Calu3 (cell line): ENCODE measurements at regions not wholly inside any gene's neighbourhood (a gene's known extent, or its start where the extent isn't known, plus 50 kb on each side); places are given as distances from the start of the nearest gene placed in this dataset.

Experiments used
- BruUV-seq: library from RNA; stranded (reverse); fragments of 400-500 nt; replicated peaks from 2 replicates; lab custom pipeline; 2021; lab: Mats Ljungman, UMichigan
- CTCF ChIA-PET: fragments of 300-600 bp; sonication (Branson Sonifier 250); formaldehyde crosslinking; loops from one replicate; lab custom pipeline; 2022; ENCODE audit warnings: antibody characterized with exemption; lab: Charles Lee
- DNase-seq: peaks from one replicate; pipeline ENCODE4 v3.0.0; 2022
- H3K27ac Mint-ChIP-seq: one replicate; pipeline ENCODE4 v1.8.0; 2022; ENCODE audit warnings: mixed read lengths; ENCODE audit not compliant: unreplicated experiment
- H3K27me3 Mint-ChIP-seq: one replicate; pipeline ENCODE4 v1.8.0; 2022; ENCODE audit warnings: mixed read lengths; ENCODE audit not compliant: unreplicated experiment
- H3K36me3 Mint-ChIP-seq: one replicate; pipeline ENCODE4 v1.8.0; 2022; ENCODE audit warnings: mild to moderate bottlenecking, moderate library complexity, mixed read lengths; ENCODE audit not compliant: insufficient read depth, unreplicated experiment
- H3K4me1 Mint-ChIP-seq: one replicate; pipeline ENCODE4 v1.8.0; 2022; ENCODE audit warnings: mild to moderate bottlenecking, low read depth, mixed read lengths; ENCODE audit not compliant: unreplicated experiment
- H3K4me3 Mint-ChIP-seq: one replicate; pipeline ENCODE4 v1.8.0; 2022; ENCODE audit warnings: mild to moderate bottlenecking, low read depth, moderate library complexity, mixed read lengths; ENCODE audit not compliant: unreplicated experiment
- H3K9me3 Mint-ChIP-seq: one replicate; pipeline ENCODE4 v1.8.0; 2022; ENCODE audit warnings: low read depth, mixed read lengths; ENCODE audit not compliant: unreplicated experiment
- intact Hi-C: fragments of 100-400 bp; cut with micrococcal nuclease; formaldehyde crosslinking; loops from one replicate; pipeline ENCODE4 v1.10.0; 2022; ENCODE audit not compliant: unreplicated experiment
- TF ChIP-seq, protein P1 (sequence below): fragments of 200-600 bp; IDR thresholded peaks from one replicate; pipeline ENCODE4 v1.8.0; 2022; ENCODE audit warnings: antibody characterized with exemption; ENCODE audit not compliant: unreplicated experiment

DNA sequence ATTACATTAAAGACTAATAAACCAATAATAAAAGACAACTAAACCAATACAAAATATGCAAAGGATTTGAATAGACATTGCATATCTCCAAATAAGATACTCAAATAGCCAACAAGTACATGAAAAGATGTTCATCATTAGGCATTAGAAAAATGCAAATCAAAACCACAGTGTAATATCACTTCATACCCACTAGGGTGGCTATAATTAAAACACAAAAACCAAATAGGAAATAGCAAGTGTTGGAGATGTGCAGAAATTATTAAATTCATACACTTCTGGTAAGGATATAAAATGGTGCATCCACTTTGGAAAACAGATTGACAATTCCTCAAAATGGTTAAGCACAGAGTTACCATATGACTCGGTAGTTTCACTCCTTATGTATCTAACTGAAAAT is 860.8 kb upstream of the DIAPH2 start:
- Mint-ChIP-seq H3K4me3 (no peak overlapping the region), H3K4me1 (no peaks in the 10 kb centered on the region), H3K27ac (no peak overlapping the region), H3K27me3 (no peaks in the 10 kb centered on the region), H3K36me3 (no peaks in the 10 kb centered on the region), H3K9me3 (no peaks in the 10 kb centered on the region)
- TF ChIP-seq, protein P1, sequence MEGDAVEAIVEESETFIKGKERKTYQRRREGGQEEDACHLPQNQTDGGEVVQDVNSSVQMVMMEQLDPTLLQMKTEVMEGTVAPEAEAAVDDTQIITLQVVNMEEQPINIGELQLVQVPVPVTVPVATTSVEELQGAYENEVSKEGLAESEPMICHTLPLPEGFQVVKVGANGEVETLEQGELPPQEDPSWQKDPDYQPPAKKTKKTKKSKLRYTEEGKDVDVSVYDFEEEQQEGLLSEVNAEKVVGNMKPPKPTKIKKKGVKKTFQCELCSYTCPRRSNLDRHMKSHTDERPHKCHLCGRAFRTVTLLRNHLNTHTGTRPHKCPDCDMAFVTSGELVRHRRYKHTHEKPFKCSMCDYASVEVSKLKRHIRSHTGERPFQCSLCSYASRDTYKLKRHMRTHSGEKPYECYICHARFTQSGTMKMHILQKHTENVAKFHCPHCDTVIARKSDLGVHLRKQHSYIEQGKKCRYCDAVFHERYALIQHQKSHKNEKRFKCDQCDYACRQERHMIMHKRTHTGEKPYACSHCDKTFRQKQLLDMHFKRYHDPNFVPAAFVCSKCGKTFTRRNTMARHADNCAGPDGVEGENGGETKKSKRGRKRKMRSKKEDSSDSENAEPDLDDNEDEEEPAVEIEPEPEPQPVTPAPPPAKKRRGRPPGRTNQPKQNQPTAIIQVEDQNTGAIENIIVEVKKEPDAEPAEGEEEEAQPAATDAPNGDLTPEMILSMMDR: no peak
- no peak for DNase-seq
- no TSS peak for BruUV-seq
- intact Hi-C loops: no loop called here
- CTCF ChIA-PET: no interaction called here

DNA sequence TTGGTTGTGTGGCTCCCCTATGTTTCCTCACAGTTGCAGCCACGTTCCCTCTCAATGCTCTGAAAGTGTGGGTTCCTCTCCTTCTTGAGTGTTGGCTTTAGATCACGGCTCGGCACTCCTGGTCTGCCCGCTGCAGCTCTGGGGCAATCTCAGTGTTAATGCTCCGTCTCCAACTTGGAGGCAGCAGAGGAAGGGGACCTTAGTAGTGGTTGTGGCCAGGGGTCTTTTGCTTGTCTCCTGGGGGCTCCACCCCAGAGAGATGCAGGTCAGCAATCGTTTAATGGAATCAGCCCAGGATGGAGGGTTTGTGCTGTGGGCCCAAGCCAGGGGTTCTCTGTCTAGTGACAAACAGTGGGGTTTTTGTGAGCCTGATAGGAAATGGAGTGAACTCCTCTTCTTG is 849.4 kb upstream of the DIAPH2 start:
- Mint-ChIP-seq H3K27me3 (no peaks in the 10 kb centered on the region), H3K4me3 (no peak overlapping the region), H3K27ac (no peak overlapping the region), H3K36me3 (no peaks in the 10 kb centered on the region), H3K4me1 (no peaks in the 10 kb centered on the region), H3K9me3 (peaks cover 3% of the 10 kb centered on the region)
- CTCF ChIA-PET: no interaction called here
- TF ChIP-seq, protein P1: no peak
- no peak for DNase-seq
- intact Hi-C loops: no loop called here
- BruUV-seq: no TSS peak

GRCh38 chrX:95836517-95836916 is 848.1 kb upstream of the DIAPH2 start:
- Mint-ChIP-seq H3K4me3 (no peak overlapping the region), H3K27ac (no peak overlapping the region), H3K9me3 (peaks cover 3% of the 10 kb centered on the region), H3K4me1 (no peaks in the 10 kb centered on the region), H3K36me3 (no peaks in the 10 kb centered on the region), H3K27me3 (no peaks in the 10 kb centered on the region)
- no TSS peak for BruUV-seq
- CTCF ChIA-PET: no interaction called here
- DNase-seq: no peak
- TF ChIP-seq, protein P1: no peak
- intact Hi-C loops: no loop called here

DNA sequence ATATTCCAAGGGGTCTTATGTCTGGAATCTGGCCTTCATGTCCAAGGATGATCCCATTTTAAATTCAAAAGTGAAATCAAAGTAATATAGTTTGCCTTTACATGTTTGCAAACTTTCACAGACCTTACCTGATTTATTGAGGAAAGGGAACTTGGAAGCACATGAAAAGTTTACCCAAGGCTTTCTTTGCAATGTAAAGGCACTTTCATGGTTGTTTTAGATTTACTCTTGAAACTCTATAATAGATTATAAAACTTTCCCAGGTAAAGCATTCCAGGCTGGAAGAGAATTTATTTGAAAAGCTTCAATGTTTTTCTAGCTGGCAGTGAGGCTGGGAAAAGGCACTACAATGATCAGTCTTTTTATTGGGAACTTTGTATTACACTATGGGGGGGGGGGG is 842.8 kb upstream of the DIAPH2 start:
- no peaks in the 10 kb centered on the region for H3K36me3 Mint-ChIP-seq

More for the DNA sequence above, 842.8 kb upstream of the DIAPH2 start:
- DNase-seq: no peak
- peaks cover 3% of the 10 kb centered on the region for H3K9me3 Mint-ChIP-seq
- TF ChIP-seq, protein P1: no peak
- CTCF ChIA-PET: no interaction called here
- intact Hi-C loops: no loop called here
- H3K27ac Mint-ChIP-seq: no peak overlapping the region
- H3K4me1 Mint-ChIP-seq: no peaks in the 10 kb centered on the region
- no peaks in the 10 kb centered on the region for H3K27me3 Mint-ChIP-seq
- BruUV-seq: no TSS peak
- no peak overlapping the region for H3K4me3 Mint-ChIP-seq
